Tibial nerve (tissue), 4 donors: ENCODE measurements at regions not wholly inside any gene's neighbourhood (a gene's known extent, or its start where the extent isn't known, plus 50 kb on each side); places are given as distances from the start of the nearest gene placed in this dataset.

Experiments used
- DNase-seq, 2 donors: peaks; one replicate each; pipeline ENCODE4 v3.0.0-alpha.2; 2019; ENCODE audit warnings: low spot score in 2 of 2
- H3K27ac ChIP-seq, 4 donors: fragments of 200-600 bp; sonication (generic) in 3 of 4; one replicate each; pipeline ENCODE4 v1.5.1; 2017 to 2019; ENCODE audit warnings: mild to moderate bottlenecking in 1 of 4
- H3K27me3 ChIP-seq, 2 donors: fragments of 200-600 bp; sonication (generic) in 1 of 2; one replicate each; pipeline versions ENCODE4 v1.5.1 to v1.6.0; 2017 to 2019
- H3K36me3 ChIP-seq, 3 donors: fragments of 200-600 bp; sonication (generic); one replicate each; pipeline ENCODE4 v1.5.1; 2018 to 2019
- H3K4me1 ChIP-seq, 4 donors: fragments of 200-600 bp; sonication (generic) in 3 of 4; one replicate each; pipeline ENCODE4 v1.5.1; 2017 to 2019
- H3K4me3 ChIP-seq, 4 donors: fragments of 200-600 bp; sonication (generic) in 3 of 4; one replicate each; pipeline ENCODE4 v1.5.1; 2017 to 2019; ENCODE audit warnings: mild to moderate bottlenecking in 1 of 4, moderate library complexity in 1 of 4
- H3K9me3 ChIP-seq, 4 donors: fragments of 200-600 bp; sonication (generic) in 3 of 4; one replicate each; pipeline ENCODE4 v1.5.1; 2017 to 2019
- CTCF ChIP-seq, 5 experiments: fragments of 200-600 bp in 3 of 5; fragments of 450-650 bp in 2 of 5; sonication (generic) in 3 of 5; IDR thresholded peaks; one replicate each; pipeline ENCODE4 v1.5.1; 2016 to 2019; ENCODE audit warnings: antibody characterized with exemption in 5 of 5, mild to moderate bottlenecking in 3 of 5, moderate library complexity in 2 of 5
- EP300 ChIP-seq, 2 donors: sonication (generic); formaldehyde crosslinking; IDR thresholded peaks; one replicate each; pipeline ENCODE4 v1.6.1; 2017; ENCODE audit warnings: antibody characterized with exemption in 2 of 2, mild to moderate bottlenecking in 1 of 2
- POLR2A ChIP-seq, 2 donors: fragments of 450-650 bp; IDR thresholded peaks; one replicate each; pipeline ENCODE4 v1.6.1; 2017; ENCODE audit warnings: antibody characterized with exemption in 2 of 2, mild to moderate bottlenecking in 2 of 2, moderate library complexity in 2 of 2
- WGBS, 2 donors: methylation state at CpG; one replicate each; pipeline ENCODE4 v1.1.5; 2018; 5-methylcytosine and 5-hydroxymethylcytosine counted together

GRCh38 chr10:129025787-129026186 is 441.3 kb upstream of the MGMT start:
- peaks cover 0 to 27% (median 2%) of the 10 kb centered on the region in 4 donors for H3K4me1 ChIP-seq
- no peaks in the 10 kb centered on the region for H3K36me3 ChIP-seq
- peak overlapping the region in 2 of 4 donors; percentile 48 to 51 for H3K27ac ChIP-seq
- TF ChIP-seq EP300 (IDR thresholded peaks at IDR 0.05) (no peak), CTCF (IDR thresholded peaks at IDR 0.05) (no peak), POLR2A (IDR thresholded peaks at IDR 0.05) (no peak)
- WGBS, 2 donors: 69 to 84% methylated on average over 7 to 10 of the region's 10 CpGs
- H3K4me3 ChIP-seq: no peak overlapping the region
- no peaks in the 10 kb centered on the region for H3K9me3 ChIP-seq
- DNase-seq: no peak
- H3K27me3 ChIP-seq: peaks cover 0 to 14% of the 10 kb centered on the region in 2 donors

- H3K9me3 ChIP-seq: no peaks in the 10 kb centered on the region
- H3K4me1 ChIP-seq: peaks cover 0 to 15% (median 0%) of the 10 kb centered on the region in 4 donors
- peak overlapping the region in 1 of 4 donors; percentile 50 for H3K27ac ChIP-seq
- DNase-seq: no peak
- TF ChIP-seq EP300 (IDR thresholded peaks at IDR 0.05) (no peak), POLR2A (IDR thresholded peaks at IDR 0.05) (no peak), CTCF (IDR thresholded peaks at IDR 0.05) (no peak)
- H3K4me3 ChIP-seq: peak overlapping the region in 1 of 4 donors; percentile 9
- WGBS, 2 donors: 65 to 68% methylated on average over 5 of the region's 5 CpGs
- no peaks in the 10 kb centered on the region for H3K36me3 ChIP-seq
- H3K27me3 ChIP-seq: peaks cover 0 to 19% of the 10 kb centered on the region in 2 donors
Measured at GRCh38 chr10:129027906-129028305, 439.1 kb upstream of the MGMT start.

- Histone ChIP-seq H3K27me3 (peaks cover 0 to 25% of the 10 kb centered on the region in 2 donors), H3K36me3 (no peaks in the 10 kb centered on the region), H3K27ac (peak overlapping the region in 1 of 4 donors; percentile 50), H3K4me1 (peaks cover 0 to 10% (median 0%) of the 10 kb centered on the region in 4 donors), H3K4me3 (peak overlapping the region in 1 of 4 donors; percentile 9), H3K9me3 (no peaks in the 10 kb centered on the region)
- WGBS, 2 donors: 73 to 82% methylated on average over 7 of the region's 7 CpGs
- no peak for DNase-seq
- no peak for TF ChIP-seq CTCF (IDR thresholded peaks at IDR 0.05)
- TF ChIP-seq POLR2A (IDR thresholded peaks at IDR 0.05): no peak
- TF ChIP-seq EP300 (IDR thresholded peaks at IDR 0.05): no peak
Measured at GRCh38 chr10:129028451-129028850, 438.6 kb upstream of the MGMT start.

- Histone ChIP-seq H3K4me1 (peaks cover 0 to 8% (median 0%) of the 10 kb centered on the region in 4 donors), H3K36me3 (no peaks in the 10 kb centered on the region), H3K27me3 (peaks cover 0 to 31% of the 10 kb centered on the region in 2 donors), H3K27ac (no peak overlapping the region), H3K9me3 (no peaks in the 10 kb centered on the region), H3K4me3 (no peak overlapping the region)
- TF ChIP-seq EP300 (IDR thresholded peaks at IDR 0.05): no peak
- no peak for TF ChIP-seq CTCF (IDR thresholded peaks at IDR 0.05)
- TF ChIP-seq POLR2A (IDR thresholded peaks at IDR 0.05): no peak
- DNase-seq: no peak
- WGBS, 2 donors: 41 to 57% methylated on average over 9 of the region's 9 CpGs
Measured at GRCh38 chr10:129029051-129029450, 438.0 kb upstream of the MGMT start.

GRCh38 chr10:129029851-129030602 is 437.0 kb upstream of the MGMT start:
- 72 to 81% methylated on average over 14 of the region's 14 CpGs for WGBS, 2 donors
- Histone ChIP-seq H3K4me1 (peaks cover 0 to 8% (median 0%) of the 10 kb centered on the region in 4 donors), H3K9me3 (no peaks in the 10 kb centered on the region), H3K27ac (no peak overlapping the region), H3K27me3 (peaks cover 0 to 32% of the 10 kb centered on the region in 2 donors), H3K4me3 (peak overlapping the region in 1 of 4 donors; percentile 5), H3K36me3 (no peaks in the 10 kb centered on the region)
- TF ChIP-seq EP300 (IDR thresholded peaks at IDR 0.05): peak in 1 of 2 donors; percentile 10
- no peak for TF ChIP-seq CTCF (IDR thresholded peaks at IDR 0.05)
- TF ChIP-seq POLR2A (IDR thresholded peaks at IDR 0.05): no peak
- DNase-seq: no peak
